ENCODE measurements at regions not wholly inside any gene's neighbourhood (a gene's known extent, or its start where the extent isn't known, plus 50 kb on each side); places are given as distances from the start of the nearest gene placed in this dataset.

GRCh38 chr5:8601831-8602354 lies 732.9 kb downstream of the MTRR start:
- WGBS, 2 experiments (ENCODE audit: insufficient coverage in 1 of 2, insufficient read length in 1 of 2): 94 to 99% methylated on average over 5 to 8 of the region's 8 CpGs
- H3K4me3 Mint-ChIP-seq: no peak overlapping the region

GRCh38 chr5:8606231-8606630 lies 737.3 kb downstream of the MTRR start:
- H3K27me3 ChIP-seq (ENCODE audit: control insufficient read depth, insufficient read depth, low read length, poor library complexity, severe bottlenecking): no peaks in the 10 kb centered on the region
- no peak overlapping the region for H3K27ac ChIP-seq (ENCODE audit: low read depth, low read length)
- no peak overlapping the region for H3K4me3 ChIP-seq (ENCODE audit: low read length)
- peak; percentile 74 for DNase-seq
- H3K4me1 ChIP-seq (ENCODE audit: control insufficient read depth, insufficient read depth, low read length): peaks cover 1% of the 10 kb centered on the region
- H3K36me3 ChIP-seq (ENCODE audit: control insufficient read depth, insufficient read depth, low read length): no peaks in the 10 kb centered on the region
- Mint-ChIP-seq H3K27ac (peak overlapping the region; percentile 19), H3K4me3 (peak overlapping the region; percentile 26), H3K27me3 (ENCODE audit: insufficient read depth) (no peaks in the 10 kb centered on the region), H3K9me3 (peaks cover 18% of the 10 kb centered on the region), H3K4me1 (peaks cover 36% of the 10 kb centered on the region), H3K36me3 (ENCODE audit: low read depth) (peaks cover 7% of the 10 kb centered on the region)
- no peak overlapping the region for H3K9ac ChIP-seq (ENCODE audit: extremely low read depth, low read length, poor library complexity, severe bottlenecking)
- no peak for TF ChIP-seq CTCF (conservative IDR thresholded peaks at IDR 0.05)
- H3K9me3 ChIP-seq (ENCODE audit: control insufficient read depth, low read length): peaks cover 24% of the 10 kb centered on the region

More at GRCh38 chr5:8601831-8602354, 732.9 kb downstream of the MTRR start:
- H3K27me3 ChIP-seq (ENCODE audit: control insufficient read depth, insufficient read depth, low read length, poor library complexity, severe bottlenecking): no peaks in the 10 kb centered on the region
- Mint-ChIP-seq H3K36me3 (ENCODE audit: low read depth) (peaks cover 7% of the 10 kb centered on the region), H3K27ac (no peak overlapping the region), H3K4me1 (peaks cover 31% of the 10 kb centered on the region), H3K9me3 (peaks cover 18% of the 10 kb centered on the region), H3K27me3 (ENCODE audit: insufficient read depth) (no peaks in the 10 kb centered on the region)
- H3K9ac ChIP-seq (ENCODE audit: extremely low read depth, low read length, poor library complexity, severe bottlenecking): no peak overlapping the region
- no peak overlapping the region for H3K27ac ChIP-seq (ENCODE audit: low read depth, low read length)
- no peak overlapping the region for H3K4me3 ChIP-seq (ENCODE audit: low read length)
- DNase-seq: no peak
- peaks cover 4% of the 10 kb centered on the region for H3K4me1 ChIP-seq (ENCODE audit: control insufficient read depth, insufficient read depth, low read length)
- H3K9me3 ChIP-seq (ENCODE audit: control insufficient read depth, low read length): peaks cover 24% of the 10 kb centered on the region
- no peak for TF ChIP-seq CTCF (conservative IDR thresholded peaks at IDR 0.05)
- no peaks in the 10 kb centered on the region for H3K36me3 ChIP-seq (ENCODE audit: control insufficient read depth, insufficient read depth, low read length)

GRCh38 chr5:8611067-8611466 lies 742.1 kb downstream of the MTRR start:
- no peaks in the 10 kb centered on the region for H3K9me3 ChIP-seq (ENCODE audit: control insufficient read depth, low read length)
- no peak for TF ChIP-seq CTCF (conservative IDR thresholded peaks at IDR 0.05)
- H3K4me3 ChIP-seq (ENCODE audit: low read length): no peak overlapping the region
- peaks cover 42% of the 10 kb centered on the region for H3K4me1 Mint-ChIP-seq
- no peak for DNase-seq
- no peaks in the 10 kb centered on the region for H3K36me3 ChIP-seq (ENCODE audit: control insufficient read depth, insufficient read depth, low read length)
- no peaks in the 10 kb centered on the region for H3K27me3 Mint-ChIP-seq (ENCODE audit: insufficient read depth)
- no peak overlapping the region for H3K27ac ChIP-seq (ENCODE audit: low read depth, low read length)
- no peak overlapping the region for H3K27ac Mint-ChIP-seq
- peaks cover under 1% of the 10 kb centered on the region for H3K9me3 Mint-ChIP-seq
- no peak overlapping the region for H3K9ac ChIP-seq (ENCODE audit: extremely low read depth, low read length, poor library complexity, severe bottlenecking)
- H3K36me3 Mint-ChIP-seq (ENCODE audit: low read depth): no peaks in the 10 kb centered on the region
- H3K4me3 Mint-ChIP-seq: no peak overlapping the region
- WGBS, 2 experiments (ENCODE audit: insufficient coverage in 1 of 2, insufficient read length in 1 of 2): 99 to 100% methylated on average over 2 to 3 of the region's 3 CpGs
- no peaks in the 10 kb centered on the region for H3K27me3 ChIP-seq (ENCODE audit: control insufficient read depth, insufficient read depth, low read length, poor library complexity, severe bottlenecking)
- peaks cover 2% of the 10 kb centered on the region for H3K4me1 ChIP-seq (ENCODE audit: control insufficient read depth, insufficient read depth, low read length)

All from endodermal cell (in vitro differentiated cells).